PC-9 (cell line): ENCODE measurements at regions not wholly inside any gene's neighbourhood (a gene's known extent, or its start where the extent isn't known, plus 50 kb on each side); places are given as distances from the start of the nearest gene placed in this dataset.

Source experiments
- CTCF ChIP-seq: fragments of 200-600 bp; sonication (generic); conservative IDR thresholded peaks from 2 replicates; pipeline ENCODE4 v1.6.1; 2017; ENCODE audit warnings: mixed run types, antibody characterized with exemption, mild to moderate bottlenecking, moderate library complexity
- EZH2 ChIP-seq: fragments of 200-600 bp; sonication (generic); IDR thresholded peaks from 2 replicates; pipeline ENCODE4 v1.8.0; 2017; ENCODE audit warnings: antibody characterized with exemption, low read depth

- peak; percentile 65 for TF ChIP-seq CTCF
- TF ChIP-seq EZH2 = no peak
Observed at GRCh38 chr15:25501828-25502446, 63.1 kb upstream of the UBE3A start.
